Activated CD4-positive, alpha-beta T cell treated with anti-CD3 and anti-CD28 coated beads for 48 hours (primary cell): ENCODE measurements at regions not wholly inside any gene's neighbourhood (a gene's known extent, or its start where the extent isn't known, plus 50 kb on each side); places are given as distances from the start of the nearest gene placed in this dataset.

Experiments
- DNase-seq: peaks from one replicate; pipeline ENCODE4 v3.0.0-alpha.2; 2020

DNA sequence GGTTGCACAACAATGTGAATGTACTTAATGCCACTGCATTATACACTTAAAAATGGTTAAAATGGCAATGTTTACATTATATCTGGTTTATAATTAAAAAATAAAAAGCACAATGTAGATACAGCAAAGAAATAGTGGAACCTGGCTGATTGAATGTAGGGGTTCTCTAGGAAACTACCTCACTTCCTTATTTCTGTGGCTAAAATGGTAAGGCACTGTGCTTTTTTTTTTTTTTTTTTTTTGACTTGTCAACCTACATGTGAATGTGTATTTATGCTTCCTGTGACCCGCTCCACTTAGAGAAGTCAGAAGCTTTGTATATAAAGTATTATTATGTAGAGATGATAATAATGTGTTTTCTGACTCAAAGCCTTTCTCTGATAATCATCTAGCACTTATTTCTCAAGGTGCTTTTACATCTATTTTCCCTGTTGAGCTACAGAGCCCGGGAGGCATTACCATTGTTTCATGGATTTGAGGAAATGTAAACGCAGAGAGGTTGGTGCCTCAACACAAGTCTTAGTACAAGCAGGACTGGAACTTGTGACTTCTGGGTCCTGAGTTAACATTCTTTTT lies 55.0 kb downstream of the SOX4 start:
- no peak for DNase-seq

DNA sequence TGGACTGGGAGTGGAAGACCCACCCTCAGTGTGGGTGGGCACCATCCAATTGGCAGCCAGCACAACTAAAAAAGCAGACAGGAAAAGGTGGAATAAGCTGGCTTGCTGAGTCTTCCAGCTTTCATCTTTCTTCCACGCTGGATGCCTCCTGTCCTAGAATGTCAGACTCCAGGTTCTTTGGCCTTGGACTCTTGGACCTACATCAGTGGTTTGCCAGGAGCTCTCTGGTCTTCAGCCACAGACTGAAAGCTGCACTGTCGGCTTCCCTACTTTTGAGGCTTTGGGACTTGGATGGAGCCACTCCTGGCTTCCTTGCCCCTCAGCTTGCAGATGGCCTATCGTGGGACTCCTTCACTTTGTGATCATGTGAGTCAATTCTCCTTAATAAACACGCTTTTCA lies 59.8 kb downstream of the SOX4 start:
- no peak for DNase-seq

DNA sequence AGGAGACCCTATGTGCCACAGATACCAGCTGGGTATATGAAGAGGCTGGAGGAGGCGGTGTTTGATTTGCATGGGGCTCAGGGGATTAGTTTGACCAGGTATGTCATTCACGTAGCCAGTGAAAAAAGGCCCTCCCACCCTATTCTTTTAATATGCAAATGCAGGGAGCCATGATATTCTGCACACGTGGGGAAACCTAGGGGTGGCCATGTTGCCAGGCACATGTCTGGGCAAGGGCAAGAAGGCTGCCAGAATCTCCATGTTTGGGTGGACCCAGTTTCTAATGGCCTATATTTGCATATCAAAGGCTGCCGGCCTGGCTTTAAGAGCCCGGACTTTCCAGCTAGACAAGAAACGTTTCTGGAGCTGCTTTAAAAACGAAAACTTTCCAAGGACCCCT lies 60.4 kb downstream of the SOX4 start:
- no peak for DNase-seq

DNA sequence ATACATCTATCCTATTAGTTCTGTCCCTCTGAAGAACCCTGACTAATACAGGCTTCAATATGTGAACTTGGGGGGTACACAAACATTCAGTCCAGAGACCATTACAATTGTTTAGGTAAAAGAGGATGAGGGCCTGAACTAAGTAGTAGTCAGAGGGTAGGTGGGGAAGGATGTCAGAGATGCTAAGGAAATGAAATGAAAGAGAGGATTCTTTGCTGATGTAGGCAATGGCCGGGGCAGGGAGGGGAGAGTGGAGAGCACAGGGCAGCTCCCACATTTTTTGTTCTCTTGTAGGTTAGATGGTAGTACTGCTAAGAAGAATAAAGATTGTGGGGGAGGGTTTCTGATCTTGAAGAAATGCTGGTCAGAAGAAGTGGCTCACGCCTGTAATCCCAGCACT lies 60.8 kb downstream of the SOX4 start:
- no peak for DNase-seq

DNA sequence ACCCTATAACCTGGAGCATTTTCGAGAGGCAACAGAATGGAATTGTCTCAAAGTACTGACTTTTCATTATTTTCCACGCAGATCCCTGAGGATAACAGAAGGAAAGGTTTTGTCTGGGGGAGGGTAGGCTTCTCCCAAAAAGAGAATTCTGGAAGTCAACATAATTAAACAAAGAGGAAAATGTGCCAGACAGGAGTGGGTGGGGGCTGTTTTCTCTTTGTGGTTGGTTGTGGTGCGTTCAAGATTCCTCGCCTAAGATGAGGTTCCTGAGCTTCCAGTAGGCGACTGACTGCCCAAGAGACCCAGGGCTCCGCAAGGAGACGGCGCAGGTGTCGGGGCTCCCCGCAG lies 70.4 kb downstream of the SOX4 start:
- DNase-seq: no peak

DNA sequence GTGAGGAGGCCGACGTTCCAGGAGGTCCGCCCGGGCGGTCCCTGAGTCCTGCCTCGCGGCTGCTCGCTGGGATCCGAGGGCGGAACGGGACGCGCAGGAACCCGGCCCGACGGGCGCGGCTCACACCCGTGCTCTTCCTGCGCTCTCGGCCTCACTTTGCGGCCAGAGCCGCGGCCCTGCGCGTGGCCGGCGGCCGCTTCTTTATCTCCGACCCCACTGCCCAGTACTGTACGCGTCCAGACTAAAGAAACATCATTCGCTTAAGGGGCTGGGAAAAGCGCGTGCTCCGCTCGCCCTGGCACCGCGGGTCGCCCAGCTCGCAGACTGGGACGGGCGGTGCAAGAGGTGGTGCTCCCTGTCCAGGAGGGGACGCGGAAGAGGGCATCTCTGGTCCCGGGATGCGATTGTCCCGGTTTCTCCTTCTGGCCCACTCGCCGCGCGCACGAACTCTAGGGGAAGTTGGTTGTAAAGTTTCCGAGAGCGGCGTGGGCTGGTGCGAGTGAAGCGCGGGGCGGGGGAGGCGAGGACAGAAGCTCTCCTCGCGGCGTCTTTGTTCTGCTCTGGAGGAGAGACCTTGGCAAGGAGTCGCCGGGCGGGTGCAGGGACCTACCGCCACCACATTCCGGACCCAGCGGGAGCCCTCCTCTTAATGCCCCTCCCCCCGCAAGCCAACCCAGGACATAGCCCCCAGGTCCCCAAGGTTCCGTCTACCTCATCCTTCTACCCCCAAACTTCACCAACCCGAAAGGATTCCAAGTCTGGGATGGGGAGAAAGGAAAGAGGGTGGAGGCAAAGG lies 71.0 kb downstream of the SOX4 start:
- DNase-seq: peak; percentile 22

DNA sequence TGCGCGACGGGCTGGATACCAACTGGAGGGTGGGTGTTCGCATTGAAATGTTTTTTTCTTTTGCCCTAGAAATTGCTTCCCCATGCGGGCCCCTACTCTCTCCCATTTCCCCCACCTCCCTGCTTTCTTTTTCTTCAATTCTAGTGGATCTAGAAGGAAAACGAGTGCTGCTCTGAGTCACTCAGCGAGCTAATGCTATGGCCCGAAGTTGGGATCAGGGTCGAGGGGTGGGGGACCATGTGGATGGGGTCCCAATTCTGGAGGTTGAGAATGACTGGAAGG lies 71.5 kb downstream of the SOX4 start:
- no peak for DNase-seq

DNA sequence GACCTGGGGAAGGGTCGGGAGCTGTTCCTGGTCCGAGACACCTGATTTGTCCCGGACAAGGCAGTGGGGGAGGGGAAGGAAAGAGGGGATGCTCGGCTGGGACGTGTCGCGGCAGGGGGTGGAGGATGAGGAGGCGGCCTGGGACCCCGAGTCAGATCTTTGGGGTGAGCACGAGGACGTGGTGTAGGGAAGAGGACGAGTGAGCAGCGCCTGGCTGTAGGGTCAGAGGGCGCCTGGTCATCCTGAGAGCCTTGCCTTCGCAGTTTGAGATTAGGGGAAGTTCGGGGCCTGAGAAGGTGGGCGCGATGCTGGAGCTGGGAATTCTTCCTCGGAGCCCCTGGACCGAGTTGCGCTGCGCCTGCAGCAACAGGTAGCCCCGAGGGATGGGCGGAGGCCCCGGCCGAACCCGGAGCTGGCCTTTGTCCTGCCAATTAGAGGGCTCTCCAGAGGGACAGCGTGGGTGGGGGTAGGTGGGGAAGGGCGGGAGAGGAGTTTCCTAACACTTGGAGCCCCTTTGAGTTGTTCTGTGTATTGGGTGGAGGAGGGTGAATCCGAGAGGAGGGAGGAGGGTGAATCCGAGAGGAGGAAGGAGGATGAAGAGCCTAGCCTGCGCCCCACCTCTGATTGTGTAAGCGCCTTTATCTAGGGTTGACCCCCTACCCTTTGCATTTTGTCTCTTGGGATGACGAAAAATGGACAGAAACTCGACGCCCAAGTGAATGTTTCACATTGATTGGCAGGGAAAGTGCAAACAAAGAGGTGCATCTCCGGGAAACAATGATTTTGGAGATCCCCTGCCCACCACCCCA lies 72.0 kb downstream of the SOX4 start:
- no peak for DNase-seq

DNA sequence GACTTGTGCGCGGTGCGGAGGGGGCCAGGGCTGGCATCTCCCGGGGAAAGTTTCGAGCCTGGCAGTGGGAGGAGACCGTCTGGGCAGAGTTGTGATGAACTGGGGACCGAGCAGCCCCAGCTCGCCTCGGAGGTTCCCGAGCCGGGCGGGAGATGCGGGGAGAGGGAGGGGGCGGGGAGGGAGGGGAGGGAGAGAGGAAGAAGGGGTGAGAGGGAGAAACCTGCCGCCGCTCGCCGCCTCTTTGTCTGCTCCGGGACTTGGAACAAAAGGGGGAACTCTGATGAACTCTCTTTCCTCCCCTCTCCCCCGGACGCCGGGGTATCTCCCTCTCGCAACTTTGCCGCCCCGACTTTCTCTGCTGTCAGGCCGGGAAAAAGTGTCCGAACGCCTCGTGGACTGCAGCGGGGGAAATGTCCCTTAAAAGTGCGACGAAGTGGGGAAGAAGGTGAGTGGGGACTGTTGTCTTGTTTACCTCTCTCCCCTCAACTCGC lies 72.7 kb downstream of the SOX4 start:
- no peak for DNase-seq

DNA sequence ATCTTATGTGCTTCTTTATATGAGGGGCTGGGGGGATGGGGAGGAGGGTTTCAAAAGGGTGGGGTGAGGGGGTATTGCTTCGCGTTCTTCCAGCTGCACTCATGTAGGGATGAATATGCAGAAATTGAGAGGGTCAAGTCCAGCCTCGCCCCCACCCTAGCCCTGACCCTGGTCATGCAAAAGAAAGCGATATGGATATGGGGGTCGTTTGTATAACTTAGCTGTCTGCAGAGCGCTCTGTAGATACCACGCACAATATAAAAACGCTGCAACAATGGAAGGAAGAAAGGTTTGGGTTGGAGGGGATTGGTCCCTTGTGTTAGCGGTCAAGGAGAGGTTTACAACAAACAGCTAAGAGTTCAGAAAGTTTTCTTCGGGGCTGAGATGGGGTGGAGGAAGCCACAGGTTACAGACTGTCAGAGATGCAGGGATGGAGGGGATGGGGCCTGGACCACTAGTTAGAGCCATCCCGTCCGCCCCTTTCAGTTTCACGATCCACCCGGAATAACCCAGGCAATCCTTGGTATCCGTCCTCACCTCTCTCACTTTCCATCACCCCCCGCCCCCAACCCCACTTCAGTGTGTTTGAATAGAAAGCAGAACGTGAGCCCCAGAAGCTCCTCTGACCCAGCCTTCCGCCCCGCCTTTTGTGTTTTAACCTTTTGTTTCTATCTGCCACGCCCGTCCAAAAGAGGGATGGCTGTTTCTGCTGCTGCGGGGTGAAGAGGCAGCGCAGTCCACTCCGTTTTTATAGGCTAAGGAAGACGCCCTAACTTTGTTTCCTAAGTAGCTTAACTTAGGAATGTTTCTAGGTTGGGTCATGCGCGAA lies 73.5 kb downstream of the SOX4 start:
- DNase-seq: peak; percentile 8

DNA sequence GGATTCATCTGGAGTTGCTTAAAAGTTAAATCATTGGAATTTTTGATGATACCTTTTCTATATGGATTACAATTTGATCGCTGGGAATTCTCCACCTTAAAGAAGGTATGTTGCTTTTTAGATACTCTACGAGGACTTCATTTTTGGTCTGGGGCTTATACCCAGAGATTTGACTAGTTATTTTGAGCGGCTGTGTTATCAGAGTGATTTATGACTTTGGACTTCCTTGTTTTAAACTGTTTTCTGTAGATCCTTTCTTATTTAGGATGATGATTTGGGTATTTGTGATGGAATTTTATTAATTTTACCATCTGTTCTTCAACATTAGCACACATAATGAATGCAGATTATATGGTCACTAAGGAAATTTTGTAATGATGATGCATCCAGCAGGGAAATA lies 75.2 kb downstream of the SOX4 start:
- no peak for DNase-seq

DNA sequence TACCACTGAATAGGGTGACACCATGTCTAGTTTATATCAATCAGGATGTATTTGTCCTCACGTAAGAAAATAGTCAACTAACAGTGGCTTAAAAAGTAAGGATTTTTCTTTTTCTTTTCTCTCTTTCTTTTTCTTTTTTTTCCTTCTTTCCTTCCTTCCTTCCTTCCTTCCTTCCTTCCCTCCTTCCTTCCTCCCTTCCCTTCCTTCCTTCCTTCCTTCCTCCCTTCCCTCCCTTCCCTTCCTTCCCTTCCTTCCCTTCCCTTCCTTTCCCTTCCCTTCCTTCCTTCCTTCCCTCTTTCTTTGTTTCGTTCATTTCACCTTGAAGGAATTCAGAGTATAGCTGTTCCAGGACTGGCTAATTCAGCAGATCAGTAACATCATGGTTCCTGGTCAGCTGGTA lies 83.2 kb downstream of the SOX4 start:
- DNase-seq: no peak

DNA sequence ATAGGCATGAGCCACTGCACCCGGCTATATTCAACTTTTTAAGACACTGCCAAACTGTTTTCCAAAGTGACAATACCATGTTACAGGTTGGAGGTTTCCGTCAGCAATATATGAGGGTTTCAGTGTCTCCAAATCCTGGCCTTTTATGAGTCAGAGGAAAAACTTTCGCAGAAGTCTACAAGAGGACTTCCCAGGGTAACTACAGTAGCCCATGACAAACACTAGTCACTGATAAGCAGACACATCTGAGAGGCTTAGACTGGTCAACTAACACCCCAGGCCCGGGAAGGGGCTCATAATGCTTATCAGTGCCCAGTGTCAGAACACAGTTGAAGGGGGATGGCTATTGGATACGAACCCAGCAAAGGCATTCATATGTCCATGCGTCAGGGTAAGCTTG lies 85.4 kb downstream of the SOX4 start:
- no peak for DNase-seq

DNA sequence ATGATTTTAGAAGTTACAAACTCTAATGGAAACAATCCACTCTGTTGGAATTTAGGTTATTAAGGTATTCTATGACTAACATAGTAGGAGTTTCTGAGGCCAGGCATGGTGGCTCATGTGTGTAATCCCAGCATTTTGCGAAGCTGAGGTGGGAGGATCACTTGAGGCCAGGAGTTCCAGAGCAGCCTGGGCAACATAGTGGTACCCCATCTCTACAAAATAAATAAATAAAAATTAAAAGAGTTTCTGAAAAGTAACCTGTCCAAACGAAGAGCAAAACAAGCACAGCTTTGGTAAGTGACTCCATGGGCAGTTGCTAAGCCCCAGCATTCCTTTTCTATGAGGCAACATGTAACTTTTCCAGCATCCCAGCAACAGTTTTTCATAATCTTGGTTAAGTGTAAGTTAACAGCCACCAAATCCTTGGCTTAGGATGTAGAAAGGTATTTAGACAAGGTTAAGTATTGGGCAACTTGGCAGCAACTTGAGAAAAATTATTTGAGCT lies 86.3 kb downstream of the SOX4 start:
- DNase-seq: no peak

DNA sequence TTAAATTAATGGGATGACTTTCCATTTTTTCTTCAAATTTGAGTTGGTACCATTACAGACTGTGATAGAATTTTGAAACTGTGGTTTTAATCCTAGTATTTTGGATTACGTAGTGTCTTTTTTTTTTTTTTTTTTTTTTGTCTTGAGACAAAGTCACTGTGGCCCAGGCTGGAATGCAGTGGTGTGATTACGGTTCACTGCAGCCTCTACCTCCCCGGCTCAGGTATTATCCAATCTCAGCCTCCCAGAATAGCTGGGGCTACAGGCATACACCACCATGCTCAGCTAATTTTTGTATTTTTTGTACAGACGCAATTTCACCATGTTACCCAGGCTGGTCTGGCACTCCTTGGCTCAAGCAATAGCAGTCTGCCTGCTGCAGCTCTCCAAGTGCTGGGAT lies 87.1 kb downstream of the SOX4 start:
- DNase-seq: no peak

DNA sequence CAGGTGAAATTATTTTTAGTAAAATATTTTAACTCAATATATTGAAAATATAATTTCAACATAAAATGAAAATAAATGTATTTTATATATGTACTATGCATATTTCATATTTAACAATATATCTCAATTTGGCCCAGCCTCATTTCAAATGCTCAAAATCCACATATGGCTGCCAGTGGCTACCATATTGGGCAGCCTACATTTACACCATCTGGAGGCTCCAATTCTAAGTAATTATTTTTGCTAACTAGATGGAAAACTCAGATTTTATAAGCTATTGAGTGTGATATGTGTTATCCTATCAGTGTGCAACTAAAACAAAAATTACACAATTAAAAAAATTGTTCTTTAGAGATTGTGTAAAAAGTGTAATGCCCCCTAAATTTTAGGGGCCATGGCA lies 96.9 kb downstream of the SOX4 start:
- DNase-seq: no peak

DNA sequence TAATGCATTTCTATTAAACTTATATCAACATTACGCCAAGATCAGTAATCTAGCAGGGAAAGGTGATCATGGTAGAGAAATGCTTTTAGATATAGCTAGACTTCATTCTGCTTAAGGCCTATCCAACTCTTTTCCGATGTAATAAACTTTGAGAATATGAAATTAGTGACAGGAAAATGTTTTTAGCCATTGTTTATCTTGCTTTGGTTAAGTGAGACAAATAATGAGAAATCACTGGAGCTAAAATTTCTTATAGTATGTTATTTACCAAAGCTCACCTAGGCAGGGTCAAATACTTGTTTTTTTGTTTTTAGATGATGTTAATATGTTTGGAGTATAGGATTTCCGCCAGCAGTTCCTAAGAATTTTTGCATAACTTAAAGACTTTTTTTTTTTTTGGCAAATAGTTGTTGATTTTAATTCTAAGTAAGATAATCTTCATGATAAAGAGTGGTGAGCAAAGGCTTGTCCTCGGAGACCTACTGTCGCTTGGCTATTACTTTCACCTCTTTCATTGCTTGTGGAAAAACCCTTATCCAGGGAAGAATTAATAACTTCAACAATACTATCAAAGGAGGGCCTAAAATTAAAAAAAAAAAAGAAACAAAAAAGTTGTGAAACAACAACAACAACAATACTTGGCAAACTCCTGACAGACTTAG lies 98.3 kb downstream of the SOX4 start:
- no peak for DNase-seq

DNA sequence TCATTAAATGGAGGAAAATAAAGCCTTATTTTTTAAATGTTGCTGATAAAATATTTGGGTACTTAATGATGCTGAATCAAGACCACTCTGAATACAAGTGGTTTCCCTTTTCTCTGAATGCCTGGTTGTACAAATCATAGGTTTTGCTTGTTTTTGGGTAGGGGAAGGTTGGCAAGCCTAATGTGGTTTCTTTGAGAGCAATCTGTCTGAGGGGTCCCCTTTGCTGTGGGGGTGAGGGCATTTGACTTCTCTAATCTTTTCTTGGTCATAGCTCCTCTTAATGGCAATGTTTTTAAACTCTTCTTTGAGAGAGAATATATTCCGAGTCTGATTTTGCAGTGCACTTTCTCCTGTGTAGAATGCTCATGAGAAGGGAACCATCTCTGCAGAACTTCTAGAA lies 99.2 kb downstream of the SOX4 start:
- DNase-seq: no peak

DNA sequence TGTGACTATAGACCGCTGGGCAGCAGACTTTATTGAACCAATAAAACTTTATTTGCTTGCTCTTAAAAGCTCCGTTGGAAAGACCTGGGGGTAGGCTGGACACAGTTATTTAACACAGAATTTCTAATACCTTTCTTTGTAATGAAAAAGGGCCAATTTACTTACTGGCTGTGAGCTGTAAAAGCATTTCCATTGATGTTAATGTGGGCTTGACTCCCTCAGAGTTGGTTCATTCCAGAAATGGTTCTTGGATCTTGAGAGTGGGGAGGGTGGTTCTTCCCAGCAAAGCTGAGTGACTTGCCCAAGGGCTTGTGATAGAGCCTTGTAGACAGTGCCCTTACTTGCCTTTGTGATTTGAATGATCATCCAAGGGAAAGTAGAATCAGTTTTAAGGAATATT lies 100.6 kb downstream of the SOX4 start:
- no peak for DNase-seq

DNA sequence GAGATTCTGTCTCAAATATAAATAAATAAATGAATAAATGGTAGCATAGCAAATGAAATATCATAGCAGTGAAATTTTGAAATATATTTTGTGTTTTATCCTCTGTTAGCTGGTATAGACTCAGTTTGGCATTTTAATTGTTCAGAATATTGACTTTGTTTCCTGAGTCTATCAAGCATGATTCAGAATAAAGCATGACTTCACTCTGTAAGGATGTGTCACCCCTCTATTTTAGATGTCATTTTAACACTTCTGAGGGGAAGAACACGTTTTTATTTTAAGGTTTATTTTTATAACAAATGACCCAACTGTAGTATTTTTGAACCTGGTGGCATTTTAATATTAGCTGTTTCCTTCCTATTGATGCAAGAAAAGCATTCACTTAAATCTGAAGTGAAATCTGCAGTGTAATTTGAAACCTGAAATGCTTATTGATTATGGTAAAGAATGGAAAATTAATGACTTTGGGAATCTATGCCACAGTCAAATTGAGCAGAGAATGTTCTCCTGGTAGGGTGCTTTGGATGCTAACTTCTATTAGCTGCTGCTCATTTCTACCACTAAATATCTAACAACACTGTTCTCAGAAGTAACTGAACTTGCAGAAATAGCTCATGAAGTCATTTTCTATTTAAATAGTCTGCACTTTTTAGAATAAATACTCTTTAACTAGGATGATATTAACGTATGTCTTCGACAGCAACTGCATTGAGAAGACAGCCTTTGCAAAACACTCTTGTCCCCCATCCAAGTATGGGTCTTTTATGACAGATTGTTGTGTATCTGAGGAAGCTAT lies 114.2 kb downstream of the SOX4 start:
- no peak for DNase-seq

DNA sequence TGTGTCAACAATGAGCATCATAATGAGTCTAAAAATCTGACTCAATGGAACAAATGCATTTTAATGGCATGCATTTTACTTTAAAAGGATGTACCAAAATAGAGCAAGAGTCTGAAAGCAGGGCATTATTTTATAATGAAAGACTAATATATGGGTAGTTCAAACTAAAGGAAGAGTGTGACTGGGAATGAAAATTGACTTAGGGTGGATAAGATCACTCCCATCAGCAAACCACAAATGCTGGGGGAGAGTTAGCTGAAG lies 114.7 kb downstream of the SOX4 start:
- DNase-seq: no peak

DNA sequence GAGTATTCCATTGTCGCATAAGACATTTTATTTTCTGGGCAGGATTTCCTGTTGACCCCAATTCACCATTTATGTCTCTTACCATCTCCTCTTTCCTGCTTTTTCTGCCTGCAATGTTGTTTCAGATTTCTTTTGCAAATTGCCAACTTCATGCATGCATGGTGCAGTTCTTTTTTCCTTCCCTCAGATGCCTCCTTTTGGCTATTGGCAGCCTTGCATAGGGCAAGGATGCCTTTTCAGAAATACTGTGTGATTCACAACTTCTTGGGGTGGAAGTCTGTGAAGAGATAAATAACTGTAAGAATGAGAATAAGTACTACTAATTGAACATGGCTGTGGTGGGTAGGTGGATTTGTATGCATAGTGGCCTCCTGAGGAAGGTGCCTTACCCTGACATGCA lies 116.7 kb downstream of the SOX4 start:
- DNase-seq: no peak
